Natural killer cell (primary cell): ENCODE measurements at regions not wholly inside any gene's neighbourhood (a gene's known extent, or its start where the extent isn't known, plus 50 kb on each side); places are given as distances from the start of the nearest gene placed in this dataset.
"Not testable (repeated sequence)": the region's sequence is repeated elsewhere in the genome, so short reads cannot be mapped to it uniquely, and the experiment has no call there.

Experiments
- ATAC-seq, 3 donors: fragments of 150-1000 bp in 2 of 3; fragments of 200-7000 bp in 1 of 3; cut with Tn5 transposase; 1 replicate in 1 of 3; 2 replicates in 2 of 3; pipeline ENCODE4 v1.10.0; 2021; ENCODE audit warnings: mild to moderate bottlenecking in 2 of 3, moderate library complexity in 2 of 3
- DNase-seq, 2 donors: peaks; one replicate each; pipeline versions ENCODE4 v3.0.0 to v3.0.0-alpha.2; 2013 to 2021; ENCODE audit warnings: mixed read lengths in 1 of 2
- H3K27ac ChIP-seq: one replicate; pipeline ENCODE4 v1.5.1; 2013; ENCODE audit warnings: mild to moderate bottlenecking, low read length
- H3K27me3 ChIP-seq: one replicate; pipeline ENCODE4 v1.6.1; 2013; ENCODE audit warnings: low read length; ENCODE audit not compliant: control insufficient read depth, insufficient read depth
- H3K36me3 ChIP-seq: one replicate; pipeline ENCODE4 v1.6.1; 2013; ENCODE audit warnings: low read length; ENCODE audit not compliant: control insufficient read depth, insufficient read depth
- H3K4me1 ChIP-seq: one replicate; pipeline ENCODE4 v1.6.1; 2013; ENCODE audit warnings: low read length; ENCODE audit not compliant: control insufficient read depth, insufficient read depth
- H3K4me3 ChIP-seq: one replicate; pipeline ENCODE4 v1.5.1; 2013; ENCODE audit warnings: low read length
- H3K9me3 ChIP-seq: one replicate; pipeline ENCODE4 v1.6.1; 2013; ENCODE audit warnings: low read length; ENCODE audit not compliant: control insufficient read depth, insufficient read depth
- H3K27ac Mint-ChIP-seq, 2 donors: one replicate each; pipeline ENCODE4 v1.8.0; 2022; ENCODE audit warnings: mild to moderate bottlenecking in 2 of 2, mixed read lengths in 2 of 2, moderate library complexity in 1 of 2
- H3K27me3 Mint-ChIP-seq, 2 donors: one replicate each; pipeline ENCODE4 v1.8.0; 2022; ENCODE audit warnings: low read depth in 2 of 2, mixed read lengths in 2 of 2
- H3K36me3 Mint-ChIP-seq: one replicate; pipeline ENCODE4 v1.8.0; 2022; ENCODE audit warnings: mixed read lengths
- H3K4me1 Mint-ChIP-seq, 2 donors: one replicate each; pipeline ENCODE4 v1.8.0; 2022; ENCODE audit warnings: mixed read lengths in 2 of 2
- H3K4me3 Mint-ChIP-seq: one replicate; pipeline ENCODE4 v1.8.0; 2022; ENCODE audit warnings: mild to moderate bottlenecking, moderate library complexity, mixed read lengths
- H3K9me3 Mint-ChIP-seq, 2 donors: one replicate each; pipeline ENCODE4 v1.8.0; 2022; ENCODE audit warnings: mixed read lengths in 2 of 2
- CTCF ChIP-seq: fragments of 200-600 bp; IDR thresholded peaks from one replicate; pipeline ENCODE4 v1.8.0; 2022; ENCODE audit warnings: antibody characterized with exemption
- WGBS: methylation state at CpG from one replicate; pipeline ENCODE4 v1.1.7; 2013; ENCODE audit warnings: missing lambda C conversion rate; ENCODE audit not compliant: insufficient coverage; 5-methylcytosine and 5-hydroxymethylcytosine counted together
- intact Hi-C: fragments of 100-400 bp; cut with micrococcal nuclease; formaldehyde crosslinking; loops from one replicate; pipeline ENCODE4 v1.14.2; 2022

- H3K4me1 ChIP-seq = no peaks in the 10 kb centered on the region
- intact Hi-C loops = no loop called here
- no peak for ATAC-seq
- TF ChIP-seq CTCF = no peak
- Mint-ChIP-seq H3K4me3 (no peak overlapping the region), H3K4me1 (no peaks in the 10 kb centered on the region), H3K27me3 (no peaks in the 10 kb centered on the region), H3K9me3 (peaks cover 7 to 13% of the 10 kb centered on the region in 2 donors), H3K27ac (no peak overlapping the region), H3K36me3 (no peaks in the 10 kb centered on the region)
- DNase-seq = no peak
- H3K9me3 ChIP-seq = peaks cover 2% of the 10 kb centered on the region
- 75% methylated on average over 2 of the region's 3 CpGs for WGBS
- no peaks in the 10 kb centered on the region for H3K36me3 ChIP-seq
- H3K27ac ChIP-seq = no peak overlapping the region
- no peaks in the 10 kb centered on the region for H3K27me3 ChIP-seq
- no peak overlapping the region for H3K4me3 ChIP-seq
These were observed 892.6 kb downstream of the TAF11L14 start for GRCh38 chr5:18526792-18527405.

- no peak overlapping the region for H3K27ac Mint-ChIP-seq
- H3K27me3 ChIP-seq = no peaks in the 10 kb centered on the region
- peaks cover 5% of the 10 kb centered on the region for H3K9me3 ChIP-seq
- TF ChIP-seq CTCF = no peak
- DNase-seq (no peak), ATAC-seq (no peak)
- H3K4me3 Mint-ChIP-seq = no peak overlapping the region
- no peaks in the 10 kb centered on the region for H3K27me3 Mint-ChIP-seq
- 90% methylated on average over 7 of the region's 7 CpGs for WGBS
- H3K36me3 Mint-ChIP-seq = no peaks in the 10 kb centered on the region
- no peak overlapping the region for H3K4me3 ChIP-seq
- H3K9me3 Mint-ChIP-seq = peaks cover 24% of the 10 kb centered on the region in 2 donors
- no peaks in the 10 kb centered on the region for H3K36me3 ChIP-seq
- H3K4me1 Mint-ChIP-seq = no peaks in the 10 kb centered on the region
- no peak overlapping the region for H3K27ac ChIP-seq
- intact Hi-C loops = no loop called here
- no peaks in the 10 kb centered on the region for H3K4me1 ChIP-seq
These were observed 898.9 kb downstream of the TAF11L14 start for GRCh38 chr5:18533137-18533536.

- 94% methylated on average over 3 of the region's 3 CpGs for WGBS
- Histone ChIP-seq H3K27me3 (no peaks in the 10 kb centered on the region), H3K9me3 (peaks cover 5% of the 10 kb centered on the region), H3K4me3 (no peak overlapping the region), H3K4me1 (no peaks in the 10 kb centered on the region), H3K36me3 (no peaks in the 10 kb centered on the region), H3K27ac (no peak overlapping the region)
- no peaks in the 10 kb centered on the region for H3K36me3 Mint-ChIP-seq
- no peak for TF ChIP-seq CTCF
- peaks cover 22 to 24% of the 10 kb centered on the region in 2 donors for H3K9me3 Mint-ChIP-seq
- no peak for ATAC-seq
- H3K27me3 Mint-ChIP-seq = no peaks in the 10 kb centered on the region
- no peak overlapping the region for H3K27ac Mint-ChIP-seq
- H3K4me3 Mint-ChIP-seq = no peak overlapping the region
- H3K4me1 Mint-ChIP-seq = no peaks in the 10 kb centered on the region
- no peak for DNase-seq
- intact Hi-C loops = no loop called here
These were observed 899.9 kb downstream of the TAF11L14 start for GRCh38 chr5:18534119-18534518.

GRCh38 chr5:18535753-18536152, 901.5 kb downstream of the TAF11L14 start:
- H3K36me3 ChIP-seq, intact Hi-C loops, DNase-seq, H3K4me1 ChIP-seq, H3K27me3 Mint-ChIP-seq, H3K27ac Mint-ChIP-seq, H3K36me3 Mint-ChIP-seq, H3K9me3 ChIP-seq, H3K27ac ChIP-seq, H3K4me3 Mint-ChIP-seq, H3K27me3 ChIP-seq, H3K4me1 Mint-ChIP-seq, H3K4me3 ChIP-seq, ATAC-seq: not testable (repeated sequence)
- H3K9me3 Mint-ChIP-seq = peaks cover 26 to 28% of the 10 kb centered on the region in 2 donors
- 88% methylated on average over 7 of the region's 7 CpGs for WGBS
